NCI-H1092 treated with DMSO at 0.1 percent for 48 hours (cell line): ENCODE measurements at regions not wholly inside any gene's neighbourhood (a gene's known extent, or its start where the extent isn't known, plus 50 kb on each side); places are given as distances from the start of the nearest gene placed in this dataset.
"Not testable (repeated sequence)": the region's sequence is repeated elsewhere in the genome, so short reads cannot be mapped to it uniquely, and the experiment has no call there.

Experiments used
- DNase-seq: peaks from one replicate; lab custom pipeline; 2025; lab: John Stamatoyannopoulos, UW

DNA sequence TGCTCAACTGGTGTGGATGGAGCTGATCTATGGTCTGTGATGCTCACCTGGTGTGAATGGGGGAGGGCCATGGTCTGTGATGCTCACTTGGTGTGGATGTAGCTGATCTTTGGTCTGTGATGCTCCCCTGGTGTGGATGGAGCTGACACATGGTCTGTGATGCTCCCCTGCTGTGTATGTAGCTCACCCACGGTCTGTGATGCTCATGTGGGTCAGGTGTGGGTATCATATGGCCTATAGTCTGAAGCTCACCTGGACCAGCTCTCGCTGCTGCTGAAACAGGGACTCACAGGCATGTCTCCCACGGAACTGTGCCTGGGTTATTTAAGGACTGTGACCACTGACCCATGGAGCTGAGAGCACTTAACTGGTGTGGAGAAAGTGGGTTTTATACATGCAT, 109.7 kb downstream of the CRLF2 start:
- DNase-seq = no peak

DNA sequence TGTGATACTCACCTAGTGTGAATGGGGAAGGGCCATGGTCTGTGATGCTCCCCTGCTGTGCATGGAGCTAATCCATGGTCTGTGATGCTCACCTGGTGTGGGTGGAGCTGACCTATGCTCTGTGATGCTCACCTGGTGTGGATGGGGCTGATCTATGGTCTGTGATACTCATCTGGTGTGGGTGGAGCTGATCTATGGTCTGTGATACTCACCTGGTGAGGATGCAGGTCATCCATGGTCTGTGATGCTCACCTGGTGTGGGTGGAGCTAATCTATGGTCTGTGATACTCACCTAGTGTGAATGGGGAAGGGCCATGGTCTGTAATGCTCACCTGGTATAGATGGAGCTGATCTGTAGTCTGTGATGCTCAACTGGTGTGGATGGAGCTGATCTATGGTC, 110.2 kb downstream of the CRLF2 start:
- not testable (repeated sequence) for DNase-seq

DNA sequence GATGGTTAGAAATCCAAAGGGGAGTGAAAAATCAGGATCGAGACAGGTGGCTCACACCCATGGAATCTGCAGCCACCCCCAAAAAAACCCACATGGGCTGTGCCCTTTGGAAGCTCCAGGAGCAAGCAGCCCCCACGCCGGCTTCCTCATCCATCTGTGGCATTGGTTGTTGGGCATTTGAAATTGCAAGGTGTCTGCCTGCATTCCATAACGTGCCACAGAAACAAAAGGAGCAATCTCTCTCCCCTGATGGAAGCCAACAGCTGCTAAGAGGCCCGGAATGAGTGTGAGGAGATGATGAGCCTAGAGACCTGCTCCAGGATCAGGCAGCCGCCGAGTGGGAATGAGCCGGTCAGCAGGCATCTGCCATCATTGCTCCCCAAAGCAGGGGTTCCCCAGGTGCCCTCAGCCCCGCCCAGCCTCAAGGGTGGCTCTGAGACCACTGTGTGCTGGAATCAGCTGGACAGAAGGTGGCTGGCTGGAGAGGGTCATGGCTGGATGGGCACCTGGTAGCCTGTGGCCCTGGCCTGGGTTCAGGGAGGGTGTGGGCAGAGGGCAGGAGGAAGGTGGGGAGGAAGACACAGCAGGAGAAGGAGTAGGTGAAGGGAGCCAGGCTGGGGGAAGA, 113.2 kb downstream of the CRLF2 start:
- DNase-seq = no peak

GRCh38 chrX:1097328-1097727, 115.1 kb downstream of the CRLF2 start:
- no peak for DNase-seq

GRCh38 chrX:1094566-1095333, 117.7 kb downstream of the CRLF2 start:
- no peak for DNase-seq

GRCh38 chrX:1093586-1094421, 118.6 kb downstream of the CRLF2 start:
- no peak for DNase-seq

GRCh38 chrX:1093121-1093520, 119.3 kb downstream of the CRLF2 start:
- DNase-seq = no peak

- DNase-seq = no peak
Measured at GRCh38 chrX:1086444-1087409, 125.7 kb downstream of the CRLF2 start.

DNA sequence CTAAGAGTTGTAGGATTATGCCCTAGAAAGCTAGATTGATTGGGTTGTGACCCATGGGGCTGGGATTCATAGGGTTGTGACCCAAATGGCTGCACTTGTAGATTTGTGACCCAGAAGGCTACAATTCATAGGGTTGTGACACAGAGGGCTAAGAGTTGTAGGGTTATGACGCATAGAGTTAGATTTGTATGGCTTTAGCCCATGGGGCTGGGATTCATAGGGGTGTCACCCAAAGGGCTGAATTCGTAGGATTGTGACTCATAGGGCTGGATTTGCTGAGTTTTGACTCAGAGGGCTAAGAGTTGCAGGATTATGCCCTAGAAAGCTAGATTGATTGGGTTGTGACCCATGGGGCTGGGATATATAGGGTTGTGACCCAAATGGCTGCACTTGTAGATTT, 126.6 kb downstream of the CRLF2 start:
- DNase-seq = not testable (repeated sequence)

DNA sequence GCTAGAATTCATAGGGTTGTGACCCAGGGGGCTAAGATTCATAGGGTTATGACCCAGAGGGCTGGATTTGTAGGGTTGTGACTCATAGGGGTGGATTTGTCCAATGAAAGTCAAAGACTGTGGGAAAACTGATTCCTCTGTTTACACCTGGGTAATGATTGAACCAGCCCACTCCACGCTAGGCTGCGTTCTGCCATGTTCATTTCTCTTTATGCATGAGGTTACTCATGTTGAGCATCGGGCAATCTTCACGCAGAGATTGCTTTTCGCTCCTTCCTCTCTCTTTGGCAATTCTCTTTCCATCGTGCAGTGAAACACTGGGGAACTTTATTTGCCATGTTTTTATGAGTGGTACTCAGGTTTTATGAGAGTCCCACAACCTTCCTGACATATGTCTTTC, 127.8 kb downstream of the CRLF2 start:
- DNase-seq = no peak

DNA sequence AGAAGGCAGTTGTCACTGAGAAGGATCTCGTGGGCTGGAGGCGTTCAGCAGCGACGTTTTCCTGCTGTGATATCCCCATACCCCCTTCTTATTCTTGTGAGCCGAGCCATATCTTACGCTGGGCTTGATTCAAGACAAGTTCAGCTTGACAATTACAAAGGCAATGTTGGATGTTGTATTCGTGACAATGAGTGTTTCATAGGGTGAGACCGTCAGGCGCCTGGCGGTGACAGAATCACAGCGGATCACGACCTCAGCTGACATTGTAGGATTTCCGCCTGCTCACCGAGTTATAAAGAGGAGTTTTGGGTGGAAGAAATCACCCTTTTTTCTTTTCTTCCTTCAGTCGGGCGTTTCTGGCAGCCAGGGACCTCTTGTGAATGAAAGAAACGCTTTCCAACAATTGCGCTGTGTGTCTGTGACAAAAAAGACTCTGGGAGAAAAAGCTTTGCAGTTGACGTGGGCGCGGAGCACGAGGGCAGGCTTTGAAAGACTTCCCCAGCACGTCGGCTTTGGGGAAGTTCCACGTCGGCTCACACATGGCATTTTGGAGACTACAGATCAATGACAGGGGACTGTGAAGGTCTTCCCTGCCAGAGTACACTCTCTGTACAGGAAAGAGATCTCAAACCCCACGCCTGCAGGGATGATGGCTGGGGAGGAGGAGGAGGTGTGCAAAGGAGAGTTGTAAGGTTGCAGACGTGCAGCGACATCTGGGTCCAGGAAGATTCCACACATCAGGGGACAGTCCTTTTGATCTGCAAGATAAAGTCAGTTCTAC, 135.4 kb downstream of the CRLF2 start:
- DNase-seq = no peak

GRCh38 chrX:1075741-1076140, 136.7 kb downstream of the CRLF2 start:
- no peak for DNase-seq

- DNase-seq = no peak
Measured at GRCh38 chrX:1075156-1075555, 137.3 kb downstream of the CRLF2 start.

DNA sequence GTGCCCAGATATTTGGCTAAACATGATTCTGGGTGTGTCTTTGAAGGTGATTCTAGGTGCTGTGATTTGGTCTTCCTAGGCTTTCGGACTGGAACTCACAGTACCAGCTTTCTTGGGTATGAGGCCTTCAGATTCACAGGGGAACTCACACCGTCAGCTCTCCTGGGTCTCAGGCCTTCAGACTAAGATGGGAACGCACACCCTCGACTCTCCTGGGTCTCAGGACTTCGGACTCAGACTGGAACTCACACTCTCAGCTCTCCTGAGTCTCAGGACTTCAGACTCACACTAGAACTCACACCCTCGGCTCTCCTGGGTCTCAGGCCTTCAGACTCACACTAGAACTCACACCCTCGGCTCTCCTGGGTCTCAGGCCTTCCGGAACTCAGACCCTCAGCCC, 137.7 kb downstream of the CRLF2 start:
- DNase-seq = no peak

DNA sequence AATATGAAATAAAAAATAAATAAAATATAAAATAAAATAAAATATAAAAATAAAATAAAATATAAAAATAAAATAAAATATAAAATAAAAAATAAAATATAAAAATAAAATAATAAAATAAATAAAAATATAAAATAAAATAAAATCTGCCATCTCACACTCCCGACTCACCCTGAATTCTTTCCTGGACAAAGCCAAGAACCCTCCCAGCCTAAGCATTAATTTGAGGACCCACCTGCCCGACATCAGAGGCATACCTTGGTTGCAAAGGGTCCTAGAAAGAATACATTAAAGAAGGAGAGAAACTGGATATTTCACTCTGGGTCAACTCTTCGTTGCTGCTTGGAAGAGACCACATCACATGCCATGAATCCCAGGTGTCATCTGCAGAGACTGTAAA, 138.3 kb downstream of the CRLF2 start:
- no peak for DNase-seq

DNA sequence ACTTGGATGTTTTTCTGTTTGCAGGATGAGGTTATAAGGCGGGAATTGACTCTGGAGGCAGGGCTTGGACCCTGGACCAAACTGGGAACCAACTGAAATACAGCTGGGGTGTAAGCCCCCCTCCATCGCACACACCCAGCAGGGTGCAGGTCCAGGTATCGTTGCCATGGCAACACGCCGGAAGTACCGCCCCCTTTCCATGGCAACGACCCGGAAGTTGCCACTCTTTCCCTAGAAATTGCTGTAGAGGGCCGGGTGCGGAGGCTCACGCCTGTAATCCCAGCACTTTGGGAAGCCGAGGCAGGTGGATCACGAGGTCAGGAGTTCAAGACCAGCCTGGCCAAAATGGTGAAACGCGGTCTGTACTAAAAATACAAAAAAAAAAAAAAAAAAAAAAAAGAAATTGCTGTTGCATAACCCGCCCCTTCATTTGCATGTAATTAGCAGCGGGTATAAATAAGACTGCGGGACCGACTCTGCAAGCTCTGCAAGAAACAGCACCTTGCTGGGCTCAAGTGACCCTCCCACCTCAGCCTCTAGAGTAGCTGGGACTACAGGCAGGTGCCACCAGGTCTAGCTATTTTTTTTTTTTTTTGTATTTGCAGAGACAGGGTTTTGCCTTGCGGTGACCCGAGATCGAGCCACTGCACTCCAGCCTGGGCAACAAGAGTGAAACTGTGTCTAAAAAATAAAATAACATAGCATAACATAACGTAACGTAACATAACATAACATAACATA, 139.6 kb downstream of the CRLF2 start:
- DNase-seq = no peak

DNA sequence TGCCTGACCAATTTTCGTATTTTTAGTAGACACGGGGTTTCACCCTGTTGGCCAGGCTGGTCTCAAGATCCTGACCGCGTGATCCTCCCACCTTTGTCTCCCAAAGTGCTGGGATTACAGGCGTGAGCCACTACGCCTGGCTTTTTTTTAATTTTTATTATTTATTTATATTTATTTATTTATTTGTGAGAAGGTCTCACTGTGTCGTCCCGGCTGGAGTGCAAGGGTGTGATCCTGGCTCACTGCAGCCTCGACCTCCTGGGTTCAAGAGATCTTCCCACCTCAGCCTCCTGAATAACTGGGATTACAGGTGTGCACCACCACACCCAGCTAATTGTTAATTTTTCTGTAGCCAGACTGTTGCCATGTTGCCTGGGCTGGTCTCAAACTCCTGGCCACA, 141.1 kb downstream of the CRLF2 start:
- no peak for DNase-seq

DNA sequence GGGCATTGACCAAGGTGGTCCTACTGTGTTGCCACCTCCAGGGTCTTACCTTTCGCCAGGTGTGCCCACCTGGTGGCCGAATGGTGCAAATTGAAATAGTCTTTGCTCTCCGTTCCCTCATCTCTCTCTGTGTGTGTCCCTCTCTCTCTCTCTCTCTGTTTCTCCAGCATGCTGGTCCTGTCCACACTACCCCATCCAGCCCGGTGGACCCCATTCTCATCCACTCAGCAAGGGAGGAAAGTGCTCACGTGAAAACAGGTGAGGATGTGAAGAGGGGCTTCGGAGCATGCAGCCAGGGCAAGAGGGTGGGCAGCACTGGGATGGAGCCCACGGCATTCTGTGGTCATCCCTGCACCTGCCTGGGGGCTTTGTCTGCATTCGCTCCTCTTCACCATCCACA, 150.1 kb downstream of the CRLF2 start:
- no peak for DNase-seq

GRCh38 chrX:1060562-1060960, 151.9 kb downstream of the CRLF2 start:
- no peak for DNase-seq
